GM18520 (cell line): ENCODE measurements at regions not wholly inside any gene's neighbourhood (a gene's known extent, or its start where the extent isn't known, plus 50 kb on each side); places are given as distances from the start of the nearest gene placed in this dataset.
"Not testable (repeated sequence)": the region's sequence is repeated elsewhere in the genome, so short reads cannot be mapped to it uniquely, and the experiment has no call there.

Experiments used
- ATAC-seq: cut with Tn5 transposase; IDR thresholded peaks from one replicate; pipeline ENCODE4 v1.9.1; 2021; ENCODE audit not compliant: unreplicated experiment

GRCh38 chr3:95815828-95816227, 998.6 kb upstream of the EPHA6 start:
- ATAC-seq: no peak

GRCh38 chr3:95826419-95826818, 988.0 kb upstream of the EPHA6 start:
- no peak for ATAC-seq

- ATAC-seq: no peak
Measured at GRCh38 chr3:95832146-95832545, 982.2 kb upstream of the EPHA6 start.

- ATAC-seq: not testable (repeated sequence)
Measured at GRCh38 chr3:95860628-95861027, 953.8 kb upstream of the EPHA6 start.

- no peak for ATAC-seq
Measured at GRCh38 chr3:95883801-95884200, 930.6 kb upstream of the EPHA6 start.

GRCh38 chr3:95886616-95887015, 927.8 kb upstream of the EPHA6 start:
- no peak for ATAC-seq

- ATAC-seq: no peak
Measured at GRCh38 chr3:95887114-95887513, 927.3 kb upstream of the EPHA6 start.

GRCh38 chr3:95894820-95895219, 919.6 kb upstream of the EPHA6 start:
- ATAC-seq: no peak

GRCh38 chr3:95899494-95899893, 914.9 kb upstream of the EPHA6 start:
- ATAC-seq: no peak

- ATAC-seq: no peak
Measured at GRCh38 chr3:95899911-95900310, 914.5 kb upstream of the EPHA6 start.

GRCh38 chr3:95901948-95902347, 912.4 kb upstream of the EPHA6 start:
- no peak for ATAC-seq

- ATAC-seq: no peak
Measured at GRCh38 chr3:95905182-95905581, 909.2 kb upstream of the EPHA6 start.

- no peak for ATAC-seq
Measured at GRCh38 chr3:95911767-95912166, 902.6 kb upstream of the EPHA6 start.

- no peak for ATAC-seq
Measured at GRCh38 chr3:95923496-95924210, 890.7 kb upstream of the EPHA6 start.

GRCh38 chr3:95926904-95927501, 887.4 kb upstream of the EPHA6 start:
- ATAC-seq: no peak

- no peak for ATAC-seq
Measured at GRCh38 chr3:95934181-95934580, 880.2 kb upstream of the EPHA6 start.

GRCh38 chr3:95939235-95939809, 875.1 kb upstream of the EPHA6 start:
- no peak for ATAC-seq

- ATAC-seq: no peak
Measured at GRCh38 chr3:95965704-95966336, 848.6 kb upstream of the EPHA6 start.

GRCh38 chr3:95971573-95971972, 842.8 kb upstream of the EPHA6 start:
- ATAC-seq: no peak

- no peak for ATAC-seq
Measured at GRCh38 chr3:95994338-95994737, 820.1 kb upstream of the EPHA6 start.

GRCh38 chr3:96000966-96001365, 813.4 kb upstream of the EPHA6 start:
- ATAC-seq: no peak

GRCh38 chr3:96007650-96008195, 806.7 kb upstream of the EPHA6 start:
- ATAC-seq: no peak
